ENCODE measurements at regions not wholly inside any gene's neighbourhood (a gene's known extent, or its start where the extent isn't known, plus 50 kb on each side); places are given as distances from the start of the nearest gene placed in this dataset.

GRCh38 chr7:155203059-155203881, 94.4 kb upstream of the INSIG1 start:
- no peak for DNase-seq

- no peak for DNase-seq
Measured at GRCh38 chr7:155203882-155204691, 93.6 kb upstream of the INSIG1 start.

- no peak for DNase-seq
Measured at GRCh38 chr7:155204744-155205367, 92.8 kb upstream of the INSIG1 start.

- peak; percentile 83 for DNase-seq
Measured at GRCh38 chr7:155205368-155206317, 92.0 kb upstream of the INSIG1 start.

- DNase-seq, result peak; percentile 66
Measured at GRCh38 chr7:155206318-155207020, 91.2 kb upstream of the INSIG1 start.

- no peak for DNase-seq
Measured at GRCh38 chr7:155207326-155208002, 90.2 kb upstream of the INSIG1 start.

GRCh38 chr7:155208681-155209477, 88.8 kb upstream of the INSIG1 start:
- DNase-seq, result no peak

GRCh38 chr7:155209478-155210319, 88.0 kb upstream of the INSIG1 start:
- DNase-seq, result no peak

GRCh38 chr7:155210356-155210755, 87.3 kb upstream of the INSIG1 start:
- DNase-seq, result no peak

GRCh38 chr7:155211173-155211572, 86.5 kb upstream of the INSIG1 start:
- DNase-seq, result no peak

GRCh38 chr7:155211761-155212160, 85.9 kb upstream of the INSIG1 start:
- no peak for DNase-seq

GRCh38 chr7:155212301-155213015, 85.2 kb upstream of the INSIG1 start:
- no peak for DNase-seq

- no peak for DNase-seq
Measured at GRCh38 chr7:155213385-155213784, 84.3 kb upstream of the INSIG1 start.

- no peak for DNase-seq
Measured at GRCh38 chr7:155213955-155214740, 83.5 kb upstream of the INSIG1 start.

GRCh38 chr7:155215576-155216325, 81.9 kb upstream of the INSIG1 start:
- DNase-seq, result no peak

- DNase-seq, result no peak
Measured at GRCh38 chr7:155216475-155217272, 81.0 kb upstream of the INSIG1 start.
